Small intestine (tissue), 7 donors: ENCODE measurements at regions not wholly inside any gene's neighbourhood (a gene's known extent, or its start where the extent isn't known, plus 50 kb on each side); places are given as distances from the start of the nearest gene placed in this dataset.

ENCODE experiments used
- DNase-seq, 2 donors: peaks; one replicate each; pipeline versions ENCODE4 v3.0.0 to v3.0.0-alpha.2; 2013
- FAIRE-seq: peaks from 2 replicates; lab custom pipeline; 2012; peaks lifted over from hg19 to GRCh38; lab: Jason Lieb, UNC
- H3K27ac ChIP-seq, 3 donors: one replicate each; pipeline ENCODE4 v1.5.1; 2013; ENCODE audit warnings: low read length in 2 of 3, mild to moderate bottlenecking in 2 of 3, control low read depth in 1 of 3, inconsistent platforms in 1 of 3, low read depth in 1 of 3, moderate library complexity in 1 of 3
- H3K27me3 ChIP-seq, 3 donors: one replicate each; pipeline ENCODE4 v1.6.1; 2013; ENCODE audit warnings: low read length in 3 of 3, inconsistent platforms in 1 of 3; ENCODE audit not compliant: control insufficient read depth in 3 of 3, insufficient read depth in 3 of 3
- H3K36me3 ChIP-seq, 3 donors: one replicate each; pipeline ENCODE4 v1.6.1; 2013; ENCODE audit warnings: low read length in 3 of 3, inconsistent platforms in 1 of 3, low read depth in 1 of 3, mild to moderate bottlenecking in 1 of 3, moderate library complexity in 1 of 3; ENCODE audit not compliant: control insufficient read depth in 3 of 3, insufficient read depth in 2 of 3
- H3K4me1 ChIP-seq, 3 donors: one replicate each; pipeline ENCODE4 v1.6.1; 2013; ENCODE audit warnings: low read length in 2 of 3, inconsistent platforms in 1 of 3, low read depth in 1 of 3, mild to moderate bottlenecking in 1 of 3, moderate library complexity in 1 of 3; ENCODE audit not compliant: control insufficient read depth in 3 of 3, insufficient read depth in 2 of 3
- H3K4me3 ChIP-seq, 3 donors: one replicate each; pipeline ENCODE4 v1.5.1; 2013; ENCODE audit warnings: low read length in 3 of 3, control low read depth in 1 of 3, inconsistent platforms in 1 of 3, low read depth in 1 of 3, mild to moderate bottlenecking in 1 of 3, moderate library complexity in 1 of 3
- H3K9me3 ChIP-seq, 2 donors: one replicate each; pipeline ENCODE4 v1.6.1; 2013; ENCODE audit warnings: low read depth in 1 of 2, low read length in 1 of 2; ENCODE audit not compliant: control insufficient read depth in 2 of 2, insufficient read depth in 1 of 2
- WGBS, 3 donors: extraction: QIAGEN DNeasy Blood & Tissue Kit; methylation state at CpG; one replicate each; pipeline ENCODE4 v1.1.7; 2013; 5-methylcytosine and 5-hydroxymethylcytosine counted together
- donor health status: healthy with polysubstance abuse.
- donor health status: control.
- donor health status: control.
- donor health status: Bipolar disorder and iron deficiency.
- donor health status: healthy.

GRCh38 chr12:91793676-91794075, 352.0 kb downstream of the BTG1 start:
- 94 to 97% (median 95%) methylated on average over 2 of the region's 2 CpGs for WGBS, 3 donors
- H3K27me3 ChIP-seq = no peaks in the 10 kb centered on the region
- FAIRE-seq (no peak), DNase-seq (no peak)
- H3K9me3 ChIP-seq = no peaks in the 10 kb centered on the region
- no peak overlapping the region for H3K4me3 ChIP-seq
- no peak overlapping the region for H3K27ac ChIP-seq
- no peaks in the 10 kb centered on the region for H3K4me1 ChIP-seq
- H3K36me3 ChIP-seq = no peaks in the 10 kb centered on the region

- H3K4me1 ChIP-seq = no peaks in the 10 kb centered on the region
- H3K27ac ChIP-seq = no peak overlapping the region
- no peaks in the 10 kb centered on the region for H3K9me3 ChIP-seq
- no peak for DNase-seq
- FAIRE-seq = no peak
- WGBS, 3 donors = 80 to 85% (median 83%) methylated on average over 1 of the region's 1 CpG
- H3K36me3 ChIP-seq = no peaks in the 10 kb centered on the region
- H3K27me3 ChIP-seq = no peaks in the 10 kb centered on the region
- H3K4me3 ChIP-seq = no peak overlapping the region
Measured at GRCh38 chr12:91792597-91792996, 353.0 kb downstream of the BTG1 start.

- FAIRE-seq (no peak), DNase-seq (peak; percentile 16 to 65)
- Histone ChIP-seq H3K27ac (peak overlapping the region in 1 of 3 donors; percentile 39), H3K9me3 (no peaks in the 10 kb centered on the region), H3K4me1 (peaks cover 0 to 7% (median 0%) of the 10 kb centered on the region in 3 donors), H3K27me3 (no peaks in the 10 kb centered on the region), H3K36me3 (no peaks in the 10 kb centered on the region), H3K4me3 (no peak overlapping the region)
- 39 to 72% (median 57%) methylated on average over 2 of the region's 2 CpGs for WGBS, 3 donors
Measured at GRCh38 chr12:91786499-91787272, 359.0 kb downstream of the BTG1 start.

GRCh38 chr12:91785655-91786498, 359.8 kb downstream of the BTG1 start:
- Histone ChIP-seq H3K27ac (peak overlapping the region in 1 of 3 donors; percentile 39), H3K36me3 (no peaks in the 10 kb centered on the region), H3K4me3 (no peak overlapping the region), H3K4me1 (peaks cover 0 to 7% (median 0%) of the 10 kb centered on the region in 3 donors), H3K9me3 (no peaks in the 10 kb centered on the region), H3K27me3 (no peaks in the 10 kb centered on the region)
- 34 to 59% (median 39%) methylated on average over 6 of the region's 6 CpGs for WGBS, 3 donors
- FAIRE-seq (no peak), DNase-seq (no peak)

- no peak for FAIRE-seq
- WGBS, 3 donors = 92 to 96% (median 94%) methylated on average over 2 of the region's 2 CpGs
- no peaks in the 10 kb centered on the region for H3K9me3 ChIP-seq
Measured at GRCh38 chr12:91781114-91781513, 364.5 kb downstream of the BTG1 start.

GRCh38 chr12:91778938-91779400, 366.7 kb downstream of the BTG1 start:
- Histone ChIP-seq H3K36me3 (no peaks in the 10 kb centered on the region), H3K27me3 (no peaks in the 10 kb centered on the region), H3K27ac (peak overlapping the region; percentile 3 to 77 (median 20)), H3K4me3 (no peak overlapping the region), H3K9me3 (no peaks in the 10 kb centered on the region), H3K4me1 (peaks cover 2 to 10% (median 4%) of the 10 kb centered on the region in 3 donors)
- DNase-seq = peak; percentile 84 to 96
- 24 to 32% (median 28%) methylated on average over 6 of the region's 6 CpGs for WGBS, 3 donors
- FAIRE-seq = peak; percentile 53

More at GRCh38 chr12:91781114-91781513, 364.5 kb downstream of the BTG1 start:
- Histone ChIP-seq H3K36me3 (no peaks in the 10 kb centered on the region), H3K4me1 (peaks cover 0 to 10% (median 4%) of the 10 kb centered on the region in 3 donors), H3K27me3 (no peaks in the 10 kb centered on the region), H3K27ac (no peak overlapping the region), H3K4me3 (no peak overlapping the region)
- DNase-seq = no peak

GRCh38 chr12:91778091-91778832, 367.4 kb downstream of the BTG1 start:
- H3K4me3 ChIP-seq = no peak overlapping the region
- no peaks in the 10 kb centered on the region for H3K9me3 ChIP-seq
- peaks cover 2 to 10% (median 4%) of the 10 kb centered on the region in 3 donors for H3K4me1 ChIP-seq
- H3K36me3 ChIP-seq = no peaks in the 10 kb centered on the region
- FAIRE-seq (no peak), DNase-seq (peak in 1 of 2 donors; percentile 35)
- H3K27me3 ChIP-seq = no peaks in the 10 kb centered on the region
- peak overlapping the region; percentile 55 to 77 (median 68) for H3K27ac ChIP-seq
- 37 to 50% (median 48%) methylated on average over 3 of the region's 3 CpGs for WGBS, 3 donors
